ENCODE measurements at regions not wholly inside any gene's neighbourhood (a gene's known extent, or its start where the extent isn't known, plus 50 kb on each side); places are given as distances from the start of the nearest gene placed in this dataset.

DNA sequence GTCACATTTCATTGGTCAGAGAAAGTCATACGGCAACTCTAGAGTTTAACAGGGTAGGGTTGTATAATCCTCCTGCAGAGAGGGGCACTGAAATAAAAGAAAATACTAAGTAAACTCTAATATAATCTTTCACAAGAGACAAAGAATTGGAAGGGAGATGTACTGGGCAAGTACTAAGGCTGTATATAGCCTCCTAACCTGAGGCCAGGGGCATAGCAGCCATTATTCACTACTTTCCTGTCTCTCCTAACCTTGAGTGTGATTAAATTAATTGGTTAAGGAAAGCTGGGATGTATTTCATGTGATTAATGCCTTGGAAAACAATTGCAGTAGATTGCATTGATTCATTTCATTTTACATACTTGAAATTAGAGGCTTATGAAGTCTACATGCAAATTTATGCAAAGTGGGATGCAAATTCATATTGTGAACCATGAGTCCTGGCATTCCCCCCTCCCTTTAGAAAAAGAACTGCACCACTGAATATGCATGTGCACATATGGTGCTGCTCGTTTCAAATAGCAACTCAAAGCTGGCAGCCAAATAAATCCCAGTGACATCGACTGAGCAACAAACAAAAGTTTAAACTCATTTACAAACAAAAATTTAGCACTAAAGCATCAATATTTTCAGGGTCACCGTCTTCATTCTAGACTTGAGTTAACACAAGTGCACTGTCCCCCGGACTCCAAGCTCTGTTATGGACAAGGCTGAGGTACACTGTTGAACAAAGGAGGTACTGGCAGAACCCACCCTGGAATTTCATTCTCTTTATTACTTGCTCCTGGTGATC is 70.0 kb downstream of the DMAC1 start:
- TF ChIP-seq, protein P1, sequence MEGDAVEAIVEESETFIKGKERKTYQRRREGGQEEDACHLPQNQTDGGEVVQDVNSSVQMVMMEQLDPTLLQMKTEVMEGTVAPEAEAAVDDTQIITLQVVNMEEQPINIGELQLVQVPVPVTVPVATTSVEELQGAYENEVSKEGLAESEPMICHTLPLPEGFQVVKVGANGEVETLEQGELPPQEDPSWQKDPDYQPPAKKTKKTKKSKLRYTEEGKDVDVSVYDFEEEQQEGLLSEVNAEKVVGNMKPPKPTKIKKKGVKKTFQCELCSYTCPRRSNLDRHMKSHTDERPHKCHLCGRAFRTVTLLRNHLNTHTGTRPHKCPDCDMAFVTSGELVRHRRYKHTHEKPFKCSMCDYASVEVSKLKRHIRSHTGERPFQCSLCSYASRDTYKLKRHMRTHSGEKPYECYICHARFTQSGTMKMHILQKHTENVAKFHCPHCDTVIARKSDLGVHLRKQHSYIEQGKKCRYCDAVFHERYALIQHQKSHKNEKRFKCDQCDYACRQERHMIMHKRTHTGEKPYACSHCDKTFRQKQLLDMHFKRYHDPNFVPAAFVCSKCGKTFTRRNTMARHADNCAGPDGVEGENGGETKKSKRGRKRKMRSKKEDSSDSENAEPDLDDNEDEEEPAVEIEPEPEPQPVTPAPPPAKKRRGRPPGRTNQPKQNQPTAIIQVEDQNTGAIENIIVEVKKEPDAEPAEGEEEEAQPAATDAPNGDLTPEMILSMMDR (IDR thresholded peaks at IDR 0.05; ENCODE audit: low read depth, low read length), result no peak
- TF ChIP-seq EZH2phosphoT487 (IDR thresholded peaks at IDR 0.05; ENCODE audit: low read depth), result no peak

Data from OCI-LY3 (cell line).